ENCODE measurements at regions not wholly inside any gene's neighbourhood (a gene's known extent, or its start where the extent isn't known, plus 50 kb on each side); places are given as distances from the start of the nearest gene placed in this dataset.

DNA sequence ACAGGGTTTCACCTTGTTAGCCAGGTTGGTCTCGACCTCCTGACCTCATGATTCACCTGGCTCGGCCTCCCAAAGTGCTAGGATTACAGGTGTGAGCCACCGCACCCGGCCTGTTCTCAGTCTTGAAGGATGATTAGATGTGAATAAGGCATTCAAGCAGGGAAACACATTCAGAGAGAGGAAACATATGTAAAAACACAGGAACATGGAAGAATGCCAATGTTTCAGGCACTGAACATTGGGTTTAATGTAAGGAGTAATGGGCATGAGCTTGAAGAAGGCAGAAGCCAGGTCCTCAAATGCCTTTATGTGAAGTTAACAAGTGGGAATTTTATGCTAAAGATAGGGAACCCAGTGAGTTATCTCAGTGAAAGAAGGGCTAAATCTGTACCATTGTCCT lies 74.3 kb downstream of the ARL4A start:
- no peak for DNase-seq (ENCODE audit: low read depth)
- Histone ChIP-seq H3K9me3 (ENCODE audit: control insufficient read depth, low read length) (no peaks in the 10 kb centered on the region), H3K9ac (ENCODE audit: low read length) (no peak overlapping the region), H3K36me3 (ENCODE audit: control insufficient read depth, insufficient read depth, low read length, severe bottlenecking) (no peaks in the 10 kb centered on the region), H3K4me3 (ENCODE audit: low read length) (no peak overlapping the region), H3K4me1 (ENCODE audit: control insufficient read depth, insufficient read depth, low read length) (peaks cover 20% of the 10 kb centered on the region), H3K27me3 (replicated peaks; ENCODE audit: control insufficient read depth, insufficient read depth, low read length) (no peaks in the 10 kb centered on the region)

- Histone ChIP-seq H3K36me3 (ENCODE audit: control insufficient read depth, insufficient read depth, low read length, severe bottlenecking) (no peaks in the 10 kb centered on the region), H3K9ac (ENCODE audit: low read length) (no peak overlapping the region), H3K9me3 (ENCODE audit: control insufficient read depth, low read length) (no peaks in the 10 kb centered on the region), H3K27me3 (replicated peaks; ENCODE audit: control insufficient read depth, insufficient read depth, low read length) (no peaks in the 10 kb centered on the region), H3K4me1 (ENCODE audit: control insufficient read depth, insufficient read depth, low read length) (peaks cover 9% of the 10 kb centered on the region), H3K4me3 (ENCODE audit: low read length) (no peak overlapping the region)
- DNase-seq (ENCODE audit: low read depth) = no peak
These were observed 77.0 kb downstream of the ARL4A start for GRCh38 chr7:12764458-12764891.

- Histone ChIP-seq H3K36me3 (ENCODE audit: control insufficient read depth, insufficient read depth, low read length, severe bottlenecking) (no peaks in the 10 kb centered on the region), H3K4me1 (ENCODE audit: control insufficient read depth, insufficient read depth, low read length) (peaks cover 19% of the 10 kb centered on the region), H3K9me3 (ENCODE audit: control insufficient read depth, low read length) (no peaks in the 10 kb centered on the region), H3K9ac (ENCODE audit: low read length) (no peak overlapping the region), H3K4me3 (ENCODE audit: low read length) (no peak overlapping the region), H3K27me3 (replicated peaks; ENCODE audit: control insufficient read depth, insufficient read depth, low read length) (no peaks in the 10 kb centered on the region)
- peak; percentile 32 for DNase-seq (ENCODE audit: low read depth)
These were observed 78.1 kb downstream of the ARL4A start for GRCh38 chr7:12765431-12766100.

- Histone ChIP-seq H3K36me3 (ENCODE audit: control insufficient read depth, insufficient read depth, low read length, severe bottlenecking) (no peaks in the 10 kb centered on the region), H3K27me3 (replicated peaks; ENCODE audit: control insufficient read depth, insufficient read depth, low read length) (no peaks in the 10 kb centered on the region), H3K4me1 (ENCODE audit: control insufficient read depth, insufficient read depth, low read length) (peaks cover 28% of the 10 kb centered on the region), H3K4me3 (ENCODE audit: low read length) (no peak overlapping the region), H3K9ac (ENCODE audit: low read length) (no peak overlapping the region), H3K9me3 (ENCODE audit: control insufficient read depth, low read length) (no peaks in the 10 kb centered on the region)
- DNase-seq (ENCODE audit: low read depth) = no peak
These were observed 79.0 kb downstream of the ARL4A start for GRCh38 chr7:12766416-12766815.

DNA sequence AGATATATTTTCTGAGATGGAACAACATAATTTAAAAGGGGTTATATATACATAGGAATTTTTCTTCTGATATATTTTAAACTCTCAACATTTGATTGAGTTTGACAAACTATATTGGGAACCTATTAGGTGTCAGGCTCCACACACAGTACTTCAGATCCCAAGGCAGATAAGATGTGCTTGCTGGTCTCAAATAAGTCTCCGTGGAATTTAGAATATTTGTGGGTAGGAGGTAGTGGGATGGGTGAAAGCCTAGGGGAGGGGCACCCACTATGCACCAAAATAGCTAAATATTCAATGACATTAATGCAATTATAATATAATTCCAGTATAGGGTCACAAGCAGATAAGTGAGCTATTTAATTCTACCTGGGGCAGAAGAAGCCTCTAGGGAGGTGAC lies 81.5 kb downstream of the ARL4A start:
- DNase-seq (ENCODE audit: low read depth) = no peak

GRCh38 chr7:12769444-12769843 lies 82.0 kb downstream of the ARL4A start:
- no peak overlapping the region for H3K9ac ChIP-seq (ENCODE audit: low read length)
- no peaks in the 10 kb centered on the region for H3K36me3 ChIP-seq (ENCODE audit: control insufficient read depth, insufficient read depth, low read length, severe bottlenecking)
- peaks cover 35% of the 10 kb centered on the region for H3K4me1 ChIP-seq (ENCODE audit: control insufficient read depth, insufficient read depth, low read length)
- no peak overlapping the region for H3K4me3 ChIP-seq (ENCODE audit: low read length)
- peak; percentile 70 for DNase-seq (ENCODE audit: low read depth)
- no peaks in the 10 kb centered on the region for H3K9me3 ChIP-seq (ENCODE audit: control insufficient read depth, low read length)
- H3K27me3 ChIP-seq (replicated peaks; ENCODE audit: control insufficient read depth, insufficient read depth, low read length) = no peaks in the 10 kb centered on the region

More for the DNA sequence above, 81.5 kb downstream of the ARL4A start:
- no peaks in the 10 kb centered on the region for H3K27me3 ChIP-seq (replicated peaks; ENCODE audit: control insufficient read depth, insufficient read depth, low read length)
- peaks cover 35% of the 10 kb centered on the region for H3K4me1 ChIP-seq (ENCODE audit: control insufficient read depth, insufficient read depth, low read length)
- no peaks in the 10 kb centered on the region for H3K36me3 ChIP-seq (ENCODE audit: control insufficient read depth, insufficient read depth, low read length, severe bottlenecking)
- H3K9ac ChIP-seq (ENCODE audit: low read length) = no peak overlapping the region
- no peaks in the 10 kb centered on the region for H3K9me3 ChIP-seq (ENCODE audit: control insufficient read depth, low read length)
- no peak overlapping the region for H3K4me3 ChIP-seq (ENCODE audit: low read length)

DNA sequence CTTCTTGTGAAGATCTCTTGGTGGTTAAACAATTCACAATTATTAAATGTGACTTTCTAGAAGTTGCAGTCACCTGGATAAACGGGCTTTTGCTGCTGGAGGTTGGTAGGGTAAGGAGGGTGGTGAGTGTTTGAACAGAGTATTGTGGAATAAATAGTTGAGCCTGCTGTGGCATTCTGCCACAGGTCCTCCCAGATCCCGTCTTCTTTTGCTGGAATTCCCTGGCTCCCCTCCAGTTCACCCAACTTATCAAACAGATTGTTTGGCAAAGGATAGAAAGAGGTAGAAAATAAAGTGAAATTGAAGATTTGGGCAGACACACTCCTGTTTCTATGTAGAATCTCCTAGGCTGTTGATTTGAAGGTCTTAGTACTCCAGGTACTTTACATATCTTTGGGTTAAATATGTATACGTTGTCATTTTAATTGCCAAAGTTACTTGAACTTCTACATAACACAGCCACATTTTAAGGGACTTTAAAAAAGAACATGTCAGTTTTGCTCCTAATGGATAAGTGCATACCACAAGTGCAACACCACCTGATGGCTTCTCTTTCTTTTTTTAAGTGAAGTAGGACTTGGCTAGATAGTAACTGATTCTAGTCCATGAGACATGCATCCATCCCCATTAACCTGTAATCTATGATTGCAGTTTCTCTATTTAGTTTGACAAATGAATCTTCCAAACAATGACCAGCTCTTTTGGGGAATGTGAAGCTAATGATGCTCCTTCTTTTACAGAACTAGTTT lies 83.0 kb downstream of the ARL4A start:
- Histone ChIP-seq H3K27me3 (replicated peaks; ENCODE audit: control insufficient read depth, insufficient read depth, low read length) (no peaks in the 10 kb centered on the region), H3K36me3 (ENCODE audit: control insufficient read depth, insufficient read depth, low read length, severe bottlenecking) (no peaks in the 10 kb centered on the region), H3K9ac (ENCODE audit: low read length) (no peak overlapping the region), H3K4me3 (ENCODE audit: low read length) (peak overlapping the region; percentile 47), H3K9me3 (ENCODE audit: control insufficient read depth, low read length) (no peaks in the 10 kb centered on the region), H3K4me1 (ENCODE audit: control insufficient read depth, insufficient read depth, low read length) (peaks cover 34% of the 10 kb centered on the region)
- DNase-seq (ENCODE audit: low read depth) = peak; percentile 14

GRCh38 chr7:12771378-12771877 lies 84.0 kb downstream of the ARL4A start:
- H3K27me3 ChIP-seq (replicated peaks; ENCODE audit: control insufficient read depth, insufficient read depth, low read length) = no peaks in the 10 kb centered on the region
- H3K4me3 ChIP-seq (ENCODE audit: low read length) = peak overlapping the region; percentile 47
- no peaks in the 10 kb centered on the region for H3K36me3 ChIP-seq (ENCODE audit: control insufficient read depth, insufficient read depth, low read length, severe bottlenecking)
- DNase-seq (ENCODE audit: low read depth) = peak; percentile 29
- H3K9me3 ChIP-seq (ENCODE audit: control insufficient read depth, low read length) = no peaks in the 10 kb centered on the region
- H3K9ac ChIP-seq (ENCODE audit: low read length) = peak overlapping the region; percentile 13
- peaks cover 30% of the 10 kb centered on the region for H3K4me1 ChIP-seq (ENCODE audit: control insufficient read depth, insufficient read depth, low read length)

DNA sequence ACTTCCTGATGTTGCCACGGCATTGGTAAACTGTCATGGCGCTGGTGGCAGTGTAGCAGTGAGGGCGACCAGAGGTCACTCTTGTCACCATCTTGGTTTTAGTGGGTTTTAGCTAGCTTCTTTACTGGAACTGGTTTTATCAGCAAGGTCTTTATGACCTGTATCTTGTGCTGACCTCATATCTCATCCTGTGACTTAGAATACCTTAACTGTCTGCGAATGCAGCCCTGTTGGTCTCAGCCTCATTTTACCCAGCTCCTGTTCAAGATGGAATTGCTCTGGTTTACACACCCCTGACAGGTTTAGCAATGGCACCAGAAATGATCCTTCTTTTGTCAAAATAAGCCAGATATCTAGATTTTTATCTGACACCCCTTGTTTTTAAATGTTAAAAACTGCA lies 85.3 kb downstream of the ARL4A start:
- Histone ChIP-seq H3K4me3 (ENCODE audit: low read length) (no peak overlapping the region), H3K9ac (ENCODE audit: low read length) (no peak overlapping the region), H3K4me1 (ENCODE audit: control insufficient read depth, insufficient read depth, low read length) (peaks cover 30% of the 10 kb centered on the region), H3K36me3 (ENCODE audit: control insufficient read depth, insufficient read depth, low read length, severe bottlenecking) (no peaks in the 10 kb centered on the region), H3K9me3 (ENCODE audit: control insufficient read depth, low read length) (no peaks in the 10 kb centered on the region), H3K27me3 (replicated peaks; ENCODE audit: control insufficient read depth, insufficient read depth, low read length) (no peaks in the 10 kb centered on the region)
- no peak for DNase-seq (ENCODE audit: low read depth)

DNA sequence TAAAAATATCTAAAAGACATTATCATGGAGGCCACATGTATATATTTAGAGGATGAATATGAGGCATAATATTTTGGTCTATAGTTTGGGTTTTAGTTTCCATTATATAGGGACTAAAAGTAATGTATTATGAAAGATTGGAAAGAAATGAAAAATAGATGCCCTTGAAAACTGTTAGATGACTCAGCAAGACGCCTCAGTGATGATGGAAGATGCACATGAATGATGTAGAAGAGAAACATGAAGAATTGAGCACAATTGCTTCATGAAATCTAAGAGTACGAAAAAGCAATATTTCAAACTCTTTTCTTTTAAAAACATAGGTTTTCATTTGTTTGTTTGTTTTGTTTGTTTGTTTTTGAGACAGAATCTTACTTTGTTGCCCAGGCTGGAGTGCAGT lies 89.8 kb downstream of the ARL4A start:
- DNase-seq (ENCODE audit: low read depth) = no peak
- H3K27me3 ChIP-seq (replicated peaks; ENCODE audit: control insufficient read depth, insufficient read depth, low read length) = no peaks in the 10 kb centered on the region

DNA sequence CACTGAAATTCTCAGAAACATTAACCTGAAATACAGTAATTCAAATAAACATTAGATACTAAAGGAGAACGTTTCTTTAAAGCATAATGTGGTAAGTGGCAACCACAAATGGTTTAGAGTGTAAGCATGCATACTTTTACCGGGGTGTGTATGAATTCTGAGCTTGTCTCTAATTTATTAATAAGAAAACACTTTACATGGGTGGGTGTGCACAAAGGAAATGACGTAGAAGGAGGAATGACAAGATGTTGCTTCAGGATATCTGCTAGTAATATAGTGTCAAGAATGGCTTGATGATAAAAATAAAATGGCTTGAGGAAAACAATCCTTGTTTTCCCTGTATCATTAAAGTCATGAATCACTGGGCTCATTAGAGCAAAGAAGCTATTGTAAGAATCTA lies 92.5 kb downstream of the ARL4A start:
- Histone ChIP-seq H3K4me3 (ENCODE audit: low read length) (no peak overlapping the region), H3K27me3 (replicated peaks; ENCODE audit: control insufficient read depth, insufficient read depth, low read length) (no peaks in the 10 kb centered on the region), H3K9ac (ENCODE audit: low read length) (no peak overlapping the region), H3K4me1 (ENCODE audit: control insufficient read depth, insufficient read depth, low read length) (peaks cover 4% of the 10 kb centered on the region), H3K36me3 (ENCODE audit: control insufficient read depth, insufficient read depth, low read length, severe bottlenecking) (no peaks in the 10 kb centered on the region), H3K9me3 (ENCODE audit: control insufficient read depth, low read length) (no peaks in the 10 kb centered on the region)
- no peak for DNase-seq (ENCODE audit: low read depth)

More for the DNA sequence above, 89.8 kb downstream of the ARL4A start:
- Histone ChIP-seq H3K9ac (ENCODE audit: low read length) (no peak overlapping the region), H3K9me3 (ENCODE audit: control insufficient read depth, low read length) (no peaks in the 10 kb centered on the region), H3K4me1 (ENCODE audit: control insufficient read depth, insufficient read depth, low read length) (no peaks in the 10 kb centered on the region), H3K4me3 (ENCODE audit: low read length) (no peak overlapping the region), H3K36me3 (ENCODE audit: control insufficient read depth, insufficient read depth, low read length, severe bottlenecking) (no peaks in the 10 kb centered on the region)
